Cardiac muscle cell (in vitro differentiated cells and primary cell): ENCODE measurements at regions not wholly inside any gene's neighbourhood (a gene's known extent, or its start where the extent isn't known, plus 50 kb on each side); places are given as distances from the start of the nearest gene placed in this dataset.

Source experiments
- DNase-seq, 2 donors: peaks; one replicate each; pipeline versions ENCODE4 v3.0.0 to v3.0.0-alpha.2; 2010 to 2017; ENCODE audit warnings: low read depth in 1 of 2, low spot score in 1 of 2
- H3K27ac ChIP-seq: fragments of 200-600 bp; sonication (generic); 2 replicates; pipeline ENCODE4 v1.5.1; 2016
- H3K27me3 ChIP-seq: fragments of 200-600 bp; sonication (generic); 2 replicates; pipeline ENCODE4 v1.6.0; 2016; ENCODE audit warnings: control low read depth
- H3K36me3 ChIP-seq: fragments of 200-600 bp; sonication (generic); 2 replicates; pipeline ENCODE4 v1.5.1; 2016; ENCODE audit warnings: control low read depth
- H3K4me1 ChIP-seq: fragments of 200-600 bp; sonication (generic); 2 replicates; pipeline ENCODE4 v1.8.1; 2017; ENCODE audit warnings: low read depth, mild to moderate bottlenecking, mixed run types
- H3K4me3 ChIP-seq: fragments of 200-600 bp; sonication (generic); 2 replicates; pipeline ENCODE4 v1.5.1; 2016; ENCODE audit warnings: mild to moderate bottlenecking
- H3K9me3 ChIP-seq: fragments of 200-600 bp; sonication (generic); 2 replicates; pipeline ENCODE4 v1.5.1; 2017; ENCODE audit warnings: low read depth, mild to moderate bottlenecking, control low read depth
- TF ChIP-seq, protein P1 (sequence below): IDR thresholded peaks from 2 replicates; pipeline ENCODE4 v1.5.1; 2012; ENCODE audit warnings: low read depth, mild to moderate bottlenecking, low read length

DNA sequence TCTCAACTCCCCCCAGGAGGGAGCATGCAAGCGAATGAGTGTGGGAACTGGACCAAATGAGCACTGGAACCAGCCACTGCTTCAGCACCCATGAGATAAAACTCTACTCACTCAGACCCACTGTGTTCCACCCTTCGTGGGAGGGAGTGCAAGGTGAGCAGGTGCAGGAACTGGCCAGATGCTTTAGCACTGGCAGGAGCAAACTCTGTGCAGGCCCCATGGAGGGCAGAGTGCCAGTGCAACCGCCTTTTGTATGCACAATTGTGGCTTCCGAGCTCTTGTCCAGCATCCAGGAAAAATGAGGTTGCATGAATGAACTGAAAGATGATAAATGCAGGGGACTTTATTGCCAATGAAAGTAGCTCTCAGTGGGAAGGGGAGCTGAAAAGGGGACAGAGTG is 67.4 kb upstream of the CCDC112 start:
- H3K4me3 ChIP-seq: no peak overlapping the region
- no peaks in the 10 kb centered on the region for H3K27me3 ChIP-seq
- TF ChIP-seq, protein P1, sequence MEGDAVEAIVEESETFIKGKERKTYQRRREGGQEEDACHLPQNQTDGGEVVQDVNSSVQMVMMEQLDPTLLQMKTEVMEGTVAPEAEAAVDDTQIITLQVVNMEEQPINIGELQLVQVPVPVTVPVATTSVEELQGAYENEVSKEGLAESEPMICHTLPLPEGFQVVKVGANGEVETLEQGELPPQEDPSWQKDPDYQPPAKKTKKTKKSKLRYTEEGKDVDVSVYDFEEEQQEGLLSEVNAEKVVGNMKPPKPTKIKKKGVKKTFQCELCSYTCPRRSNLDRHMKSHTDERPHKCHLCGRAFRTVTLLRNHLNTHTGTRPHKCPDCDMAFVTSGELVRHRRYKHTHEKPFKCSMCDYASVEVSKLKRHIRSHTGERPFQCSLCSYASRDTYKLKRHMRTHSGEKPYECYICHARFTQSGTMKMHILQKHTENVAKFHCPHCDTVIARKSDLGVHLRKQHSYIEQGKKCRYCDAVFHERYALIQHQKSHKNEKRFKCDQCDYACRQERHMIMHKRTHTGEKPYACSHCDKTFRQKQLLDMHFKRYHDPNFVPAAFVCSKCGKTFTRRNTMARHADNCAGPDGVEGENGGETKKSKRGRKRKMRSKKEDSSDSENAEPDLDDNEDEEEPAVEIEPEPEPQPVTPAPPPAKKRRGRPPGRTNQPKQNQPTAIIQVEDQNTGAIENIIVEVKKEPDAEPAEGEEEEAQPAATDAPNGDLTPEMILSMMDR: no peak
- no peaks in the 10 kb centered on the region for H3K9me3 ChIP-seq
- no peak overlapping the region for H3K27ac ChIP-seq
- H3K36me3 ChIP-seq: no peaks in the 10 kb centered on the region
- DNase-seq: no peak
- no peaks in the 10 kb centered on the region for H3K4me1 ChIP-seq

DNA sequence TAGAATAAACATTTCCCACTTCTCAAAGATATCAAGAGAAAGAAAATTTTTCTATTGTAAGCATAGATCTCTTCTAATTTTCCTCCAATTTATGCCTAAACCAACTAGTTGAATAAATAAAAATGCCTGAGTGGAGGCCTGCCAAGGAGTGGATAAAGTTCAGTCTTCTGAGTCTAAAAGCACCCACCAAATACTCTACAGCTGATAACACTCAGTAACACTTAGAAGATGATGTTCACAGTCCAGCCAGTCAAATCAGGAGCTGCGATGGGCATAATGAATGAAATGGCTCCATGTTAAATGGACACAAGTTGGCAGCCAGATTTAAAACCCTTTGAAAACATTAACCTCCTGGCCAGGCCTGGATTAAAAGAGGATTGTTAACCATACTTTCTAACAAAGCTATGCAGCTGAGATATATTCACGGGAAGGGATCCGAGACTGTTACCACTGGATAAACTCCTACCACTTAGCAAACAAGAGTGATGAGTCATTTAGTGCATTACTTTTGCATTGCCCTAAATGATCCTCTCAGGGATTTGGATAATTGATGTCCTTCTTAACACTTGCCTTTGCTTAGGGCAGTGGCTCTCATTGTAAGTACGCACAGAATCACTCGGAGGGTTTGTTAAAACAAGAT is 63.7 kb upstream of the CCDC112 start:
- H3K27ac ChIP-seq: no peak overlapping the region
- no peaks in the 10 kb centered on the region for H3K9me3 ChIP-seq
- TF ChIP-seq, protein P1: no peak
- H3K4me3 ChIP-seq: no peak overlapping the region
- H3K27me3 ChIP-seq: no peaks in the 10 kb centered on the region
- H3K36me3 ChIP-seq: no peaks in the 10 kb centered on the region
- H3K4me1 ChIP-seq: no peaks in the 10 kb centered on the region
- peak in 1 of 2 donors; percentile 39 for DNase-seq

DNA sequence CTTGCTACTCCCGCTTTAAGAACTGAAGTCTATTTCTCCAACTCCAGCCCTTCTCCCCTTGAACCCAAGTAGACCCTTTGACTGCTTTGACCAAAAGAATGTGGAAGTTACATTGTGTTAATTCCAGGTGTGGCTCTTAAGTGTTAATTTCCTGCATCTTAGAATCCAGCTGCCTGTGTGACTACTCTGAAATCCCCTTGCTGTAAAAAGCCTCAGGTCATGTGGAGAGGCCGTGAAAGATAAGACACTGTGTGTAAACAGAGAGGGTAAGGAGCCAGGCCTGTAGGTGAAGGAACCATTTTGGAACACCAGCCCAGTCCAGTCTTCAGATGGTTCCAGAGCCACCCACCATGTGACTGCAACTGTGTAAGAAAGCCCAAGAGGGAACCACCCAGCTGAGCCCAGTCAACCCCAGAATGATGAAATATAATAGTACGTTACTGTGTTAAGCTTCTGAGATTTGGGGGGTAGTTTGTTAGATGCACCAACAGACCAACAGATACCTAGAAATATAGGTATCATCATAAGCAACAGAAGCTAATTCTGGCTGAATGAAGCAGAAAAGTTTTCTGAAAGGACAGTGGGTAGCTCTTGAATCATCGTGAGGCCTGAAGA is 59.4 kb upstream of the CCDC112 start:
- no peaks in the 10 kb centered on the region for H3K9me3 ChIP-seq
- no peaks in the 10 kb centered on the region for H3K27me3 ChIP-seq
- no peaks in the 10 kb centered on the region for H3K36me3 ChIP-seq
- TF ChIP-seq, protein P1: no peak
- H3K4me3 ChIP-seq: no peak overlapping the region
- no peak overlapping the region for H3K27ac ChIP-seq
- DNase-seq: no peak
- H3K4me1 ChIP-seq: no peaks in the 10 kb centered on the region

DNA sequence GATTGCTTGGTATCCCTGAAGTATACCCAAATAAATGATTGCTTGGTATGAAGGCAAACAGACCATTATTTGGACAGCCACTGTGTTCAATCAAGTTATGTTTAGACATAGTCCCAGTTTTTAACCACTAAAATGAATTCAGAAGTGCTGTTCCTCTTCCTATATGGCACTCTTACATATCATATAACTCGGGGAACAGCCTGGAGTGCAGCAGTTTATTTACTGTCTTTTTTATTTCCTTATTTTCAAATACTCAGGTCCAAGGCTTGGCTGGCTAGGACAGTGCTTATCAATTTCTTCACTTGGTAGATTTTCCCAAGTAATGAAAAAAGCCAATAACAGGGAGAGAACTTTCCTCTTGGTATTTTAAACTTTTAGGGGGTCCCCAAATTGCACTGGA is 58.6 kb upstream of the CCDC112 start:
- no peaks in the 10 kb centered on the region for H3K36me3 ChIP-seq
- H3K4me1 ChIP-seq: no peaks in the 10 kb centered on the region
- TF ChIP-seq, protein P1: no peak
- no peak for DNase-seq
- no peaks in the 10 kb centered on the region for H3K9me3 ChIP-seq
- H3K4me3 ChIP-seq: no peak overlapping the region
- H3K27me3 ChIP-seq: no peaks in the 10 kb centered on the region
- no peak overlapping the region for H3K27ac ChIP-seq

DNA sequence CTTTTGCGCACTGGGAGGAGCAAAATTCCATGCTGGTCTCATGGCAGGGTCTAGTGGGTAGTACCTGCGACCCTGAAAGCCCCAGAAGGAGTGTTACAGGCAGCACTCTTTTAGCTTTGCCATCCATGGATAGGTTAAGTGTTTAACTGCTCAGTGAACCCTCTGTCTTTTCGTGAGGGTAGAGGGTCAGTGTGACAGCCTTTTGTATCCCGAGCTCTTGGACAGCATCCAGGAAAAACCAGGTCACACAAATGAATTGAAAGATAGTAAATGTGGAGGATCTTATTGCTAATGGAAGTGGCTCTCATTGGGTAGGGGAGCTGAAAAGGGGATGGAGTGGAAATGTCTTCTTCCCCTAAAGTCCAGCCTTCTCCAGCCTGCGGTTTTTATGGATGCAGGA is 57.8 kb upstream of the CCDC112 start:
- no peak for DNase-seq
- Histone ChIP-seq H3K4me1 (no peaks in the 10 kb centered on the region), H3K4me3 (no peak overlapping the region), H3K27me3 (no peaks in the 10 kb centered on the region), H3K36me3 (no peaks in the 10 kb centered on the region), H3K9me3 (no peaks in the 10 kb centered on the region), H3K27ac (no peak overlapping the region)
- TF ChIP-seq, protein P1: no peak
